ENCODE measurements at regions not wholly inside any gene's neighbourhood (a gene's known extent, or its start where the extent isn't known, plus 50 kb on each side); places are given as distances from the start of the nearest gene placed in this dataset.

- Histone ChIP-seq H4K20me1 (ENCODE audit: low read depth, low read length) (no peaks in the 10 kb centered on the region), H3F3A (ENCODE audit: insufficient read depth) (no peaks in the 10 kb centered on the region), H3K27ac (ENCODE audit: low read depth, low read length) (no peak overlapping the region), H3K9ac (ENCODE audit: low read length) (no peak overlapping the region), H3K4me2 (ENCODE audit: low read depth, low read length, poor library complexity, severe bottlenecking) (no peak overlapping the region), H3K9me2 (replicated peaks; ENCODE audit: insufficient read depth, low read length) (no peaks in the 10 kb centered on the region), H3K4me3 (ENCODE audit: insufficient read depth, low read length, poor library complexity, severe bottlenecking) (no peak overlapping the region), H3K27me3 (ENCODE audit: low read length) (no peaks in the 10 kb centered on the region), H3K9me3 (ENCODE audit: insufficient read depth, low read length) (no peaks in the 10 kb centered on the region), H3K79me2 (ENCODE audit: insufficient read depth, low read length) (no peaks in the 10 kb centered on the region), H3K36me3 (ENCODE audit: low read length) (no peaks in the 10 kb centered on the region), H2AFZ (ENCODE audit: low read depth, low read length, severe bottlenecking) (no peak overlapping the region)
- TF ChIP-seq EZH2phosphoT487 (conservative IDR thresholded peaks at IDR 0.05; ENCODE audit: low read length): no peak
- TF ChIP-seq CTCF (IDR thresholded peaks at IDR 0.05; ENCODE audit: insufficient read depth, low read length, poor library complexity, severe bottlenecking): no peak
Measured at GRCh38 chr13:50615234-50615633, 228.3 kb downstream of the DLEU7 start.

- Histone ChIP-seq H3K36me3 (ENCODE audit: low read length) (no peaks in the 10 kb centered on the region), H3K9ac (ENCODE audit: low read length) (no peak overlapping the region), H3F3A (ENCODE audit: insufficient read depth) (no peaks in the 10 kb centered on the region), H3K4me2 (ENCODE audit: low read depth, low read length, poor library complexity, severe bottlenecking) (no peak overlapping the region), H3K9me3 (ENCODE audit: insufficient read depth, low read length) (no peaks in the 10 kb centered on the region), H3K27me3 (ENCODE audit: low read length) (no peaks in the 10 kb centered on the region), H3K27ac (ENCODE audit: low read depth, low read length) (no peak overlapping the region), H3K9me2 (replicated peaks; ENCODE audit: insufficient read depth, low read length) (no peaks in the 10 kb centered on the region), H3K4me3 (ENCODE audit: insufficient read depth, low read length, poor library complexity, severe bottlenecking) (no peak overlapping the region), H2AFZ (ENCODE audit: low read depth, low read length, severe bottlenecking) (no peak overlapping the region), H4K20me1 (ENCODE audit: low read depth, low read length) (no peaks in the 10 kb centered on the region), H3K79me2 (ENCODE audit: insufficient read depth, low read length) (no peaks in the 10 kb centered on the region)
- TF ChIP-seq EZH2phosphoT487 (conservative IDR thresholded peaks at IDR 0.05; ENCODE audit: low read length) (no peak), CTCF (IDR thresholded peaks at IDR 0.05; ENCODE audit: insufficient read depth, low read length, poor library complexity, severe bottlenecking) (no peak)
Measured at GRCh38 chr13:50616101-50616500, 227.4 kb downstream of the DLEU7 start.

GRCh38 chr13:50617134-50617721, 226.3 kb downstream of the DLEU7 start:
- Histone ChIP-seq H4K20me1 (ENCODE audit: low read depth, low read length) (no peaks in the 10 kb centered on the region), H3K9me2 (replicated peaks; ENCODE audit: insufficient read depth, low read length) (no peaks in the 10 kb centered on the region), H3K9ac (ENCODE audit: low read length) (no peak overlapping the region), H3K9me3 (ENCODE audit: insufficient read depth, low read length) (no peaks in the 10 kb centered on the region), H2AFZ (ENCODE audit: low read depth, low read length, severe bottlenecking) (no peak overlapping the region), H3K4me3 (ENCODE audit: insufficient read depth, low read length, poor library complexity, severe bottlenecking) (no peak overlapping the region), H3K27ac (ENCODE audit: low read depth, low read length) (no peak overlapping the region), H3F3A (ENCODE audit: insufficient read depth) (no peaks in the 10 kb centered on the region), H3K27me3 (ENCODE audit: low read length) (no peaks in the 10 kb centered on the region), H3K79me2 (ENCODE audit: insufficient read depth, low read length) (no peaks in the 10 kb centered on the region), H3K36me3 (ENCODE audit: low read length) (no peaks in the 10 kb centered on the region), H3K4me2 (ENCODE audit: low read depth, low read length, poor library complexity, severe bottlenecking) (no peak overlapping the region)
- TF ChIP-seq EZH2phosphoT487 (conservative IDR thresholded peaks at IDR 0.05; ENCODE audit: low read length): no peak
- TF ChIP-seq CTCF (IDR thresholded peaks at IDR 0.05; ENCODE audit: insufficient read depth, low read length, poor library complexity, severe bottlenecking): no peak

Data from SU-DHL-6 (cell line).